ENCODE measurements at regions not wholly inside any gene's neighbourhood (a gene's known extent, or its start where the extent isn't known, plus 50 kb on each side); places are given as distances from the start of the nearest gene placed in this dataset.

DNA sequence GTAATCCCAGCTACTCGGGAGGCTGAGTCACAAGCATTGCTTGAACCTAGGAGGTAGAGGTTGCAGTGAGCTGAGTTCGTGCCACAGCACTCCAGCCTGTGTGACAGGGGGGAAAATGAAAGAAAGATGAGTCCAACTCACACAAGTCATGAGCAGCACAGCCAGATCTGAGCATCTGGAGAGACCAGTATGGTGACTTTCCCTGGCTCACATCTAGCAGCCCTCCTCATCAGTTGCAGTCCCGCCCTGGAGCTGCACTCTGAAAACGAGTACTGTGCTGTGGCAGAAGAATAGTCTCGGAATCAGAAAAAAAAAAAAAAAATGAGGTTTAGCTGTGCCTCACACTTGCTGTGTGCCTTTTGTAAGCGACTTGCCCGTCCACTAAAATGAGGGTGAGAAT is 74.4 kb upstream of the TRIB2 start:
- CTCF ChIA-PET: interaction anchor here (0.7 kb wide), 1 partner anchor 449 kb away, joined by 3 read pairs; no protein-coding TSS in a partner anchor

DNA sequence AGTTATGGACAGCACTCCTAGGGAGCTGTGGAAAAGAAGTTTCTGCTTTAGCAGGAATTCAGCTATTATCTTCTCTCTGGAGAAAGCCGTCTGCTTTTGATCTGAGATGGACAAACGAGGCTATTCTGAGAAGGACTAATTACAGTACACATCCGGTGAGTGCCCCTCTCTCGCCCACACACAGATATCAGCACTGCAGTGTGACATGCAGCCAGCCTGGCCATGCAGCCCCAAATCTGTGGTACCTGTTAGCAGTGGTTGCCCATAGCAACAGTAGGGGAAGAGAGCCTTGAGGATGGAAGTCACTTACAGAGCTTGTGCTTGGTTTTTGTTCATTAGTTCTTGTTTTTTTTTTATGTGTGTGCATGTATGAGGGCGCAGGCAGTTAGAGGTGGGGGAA is 73.9 kb upstream of the TRIB2 start:
- POLR2A ChIA-PET: no interaction called here

More for the DNA sequence above, 74.4 kb upstream of the TRIB2 start:
- POLR2A ChIA-PET: no interaction called here

DNA sequence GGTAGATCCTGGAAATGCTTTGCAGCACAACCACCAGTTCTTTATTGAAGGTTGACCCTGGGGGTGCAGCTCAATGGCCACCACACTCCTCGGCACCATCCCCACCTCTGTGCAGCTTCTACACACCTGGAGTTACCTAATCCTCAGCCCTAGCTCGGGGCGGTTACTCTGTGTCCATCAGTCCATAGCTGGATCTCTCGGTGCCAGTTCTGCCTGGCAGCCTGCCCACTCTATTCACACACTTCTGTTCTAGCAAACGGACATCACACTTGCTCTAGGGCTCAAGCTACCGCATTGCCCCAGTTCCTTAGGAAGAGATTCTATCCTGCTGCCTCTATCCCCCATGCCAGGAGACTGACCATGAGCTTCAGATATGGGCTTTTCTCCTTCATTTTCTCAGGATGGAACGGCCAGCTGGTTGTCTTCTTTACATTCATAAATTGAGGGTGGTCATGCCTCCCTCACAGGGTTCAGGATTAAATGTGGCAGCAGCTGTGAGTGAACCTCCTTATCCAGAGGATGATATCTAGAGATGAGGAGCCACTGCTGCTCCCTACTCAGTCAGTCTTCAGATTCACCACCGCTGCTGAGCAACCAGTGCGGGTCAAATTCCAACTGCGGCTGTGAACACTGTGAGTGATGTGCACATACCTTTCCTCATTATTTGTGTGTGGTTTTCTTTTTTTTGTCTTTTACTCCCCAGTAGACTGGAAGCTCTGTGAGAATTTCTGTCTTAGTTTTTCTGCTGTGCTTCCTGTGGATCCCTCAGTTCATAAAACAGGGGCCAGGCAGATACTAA is 66.9 kb upstream of the TRIB2 start:
- ChIA-PET POLR2A (no interaction called here), CTCF (no interaction called here)

More for the DNA sequence above, 73.9 kb upstream of the TRIB2 start:
- CTCF ChIA-PET: interaction anchor here (0.7 kb wide), 1 partner anchor 450 kb away, joined by 3 read pairs; no protein-coding TSS in a partner anchor

DNA sequence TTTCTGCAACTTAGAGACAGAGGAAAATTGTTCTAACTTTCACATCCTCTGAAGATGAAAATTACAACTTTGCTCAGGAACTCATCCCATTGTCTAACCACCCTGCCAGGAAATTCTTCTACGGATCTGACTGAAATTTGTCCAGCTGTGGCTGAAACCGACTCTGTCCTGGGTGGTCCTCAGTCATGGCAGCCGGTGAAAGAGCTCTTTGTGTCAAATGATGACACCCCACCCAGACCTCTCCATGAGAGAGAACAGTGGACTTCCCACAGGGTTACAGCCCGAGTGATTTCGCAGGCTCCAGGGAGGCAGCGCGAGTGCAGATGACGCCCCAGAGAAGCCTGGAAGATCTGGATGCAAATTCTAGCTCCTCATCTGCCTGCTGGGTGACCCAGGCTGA is 65.1 kb upstream of the TRIB2 start:
- POLR2A ChIA-PET: no interaction called here
- CTCF ChIA-PET: interaction anchor here (1.2 kb wide), 1 partner anchor 17 kb away, joined by 3 read pairs; no protein-coding TSS in a partner anchor

DNA sequence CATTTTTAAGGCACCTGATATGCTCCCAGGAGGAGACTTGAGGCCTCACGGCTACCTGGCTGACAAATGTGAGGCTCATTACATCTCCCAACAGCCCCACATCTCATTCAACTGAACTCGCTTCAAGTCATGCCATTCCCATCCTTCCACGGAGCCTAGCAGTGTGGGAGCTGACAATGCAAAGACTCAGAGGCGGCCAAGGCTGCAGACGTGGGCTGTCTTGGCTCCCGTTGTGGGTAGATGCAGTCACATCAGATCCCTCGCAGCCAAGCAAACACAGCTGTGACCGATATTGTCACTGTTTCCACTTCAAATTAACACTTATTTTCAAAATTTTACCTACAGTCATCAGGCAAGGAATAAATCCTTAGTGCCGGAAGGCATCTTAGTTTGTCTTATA is 64.0 kb upstream of the TRIB2 start:
- CTCF ChIA-PET: no interaction called here
- POLR2A ChIA-PET: no interaction called here

DNA sequence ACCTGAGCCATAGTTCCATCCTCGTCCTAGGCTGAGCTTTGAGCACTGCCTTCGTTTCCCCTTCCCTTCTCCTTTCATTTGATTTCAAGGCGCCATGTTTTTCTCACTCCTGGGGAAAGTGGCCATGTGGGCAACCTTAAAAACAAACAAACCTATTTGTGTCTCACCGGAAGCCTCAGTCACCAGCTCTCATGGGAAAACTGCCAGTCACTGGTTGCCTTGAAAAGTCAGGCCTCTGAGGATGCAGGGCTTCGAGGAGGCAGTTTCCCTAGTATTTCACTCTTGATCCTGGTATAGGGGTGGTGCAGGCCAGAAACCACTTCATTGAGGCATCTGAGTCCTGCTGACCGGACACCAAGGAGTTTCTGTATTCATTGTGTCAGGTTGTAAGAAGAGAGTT is 59.2 kb upstream of the TRIB2 start:
- POLR2A ChIA-PET: no interaction called here
- CTCF ChIA-PET: no interaction called here

DNA sequence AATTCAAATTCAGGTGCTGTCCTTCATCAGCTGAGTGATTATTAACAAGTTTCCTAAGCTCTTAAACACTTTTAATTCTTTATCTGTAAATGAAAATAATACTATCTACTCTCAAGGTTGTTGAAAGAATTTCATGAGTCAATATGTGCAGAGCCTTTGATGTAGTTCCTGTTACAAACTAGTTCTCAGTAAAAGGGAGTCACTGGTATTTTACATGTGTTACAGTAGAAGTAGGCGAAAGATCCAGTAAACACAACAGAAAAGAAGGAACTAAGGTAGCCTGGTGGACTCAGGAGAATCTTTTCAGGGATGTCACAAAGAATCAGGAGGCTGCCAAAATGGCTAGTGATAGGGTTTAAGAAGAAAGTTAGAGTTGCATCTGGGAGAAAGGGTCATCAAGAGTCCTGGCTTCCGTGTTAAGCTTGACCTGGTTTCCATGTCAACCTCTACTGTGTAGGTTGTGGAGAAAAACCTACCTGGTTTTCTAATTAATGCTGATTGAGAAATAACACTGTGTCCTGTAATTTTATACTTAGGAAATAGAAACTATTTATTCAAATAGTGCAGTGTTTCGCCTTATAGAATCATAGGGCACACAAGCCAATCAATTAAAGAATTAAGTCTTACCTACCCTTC is 58.3 kb upstream of the TRIB2 start:
- POLR2A ChIA-PET: no interaction called here

DNA sequence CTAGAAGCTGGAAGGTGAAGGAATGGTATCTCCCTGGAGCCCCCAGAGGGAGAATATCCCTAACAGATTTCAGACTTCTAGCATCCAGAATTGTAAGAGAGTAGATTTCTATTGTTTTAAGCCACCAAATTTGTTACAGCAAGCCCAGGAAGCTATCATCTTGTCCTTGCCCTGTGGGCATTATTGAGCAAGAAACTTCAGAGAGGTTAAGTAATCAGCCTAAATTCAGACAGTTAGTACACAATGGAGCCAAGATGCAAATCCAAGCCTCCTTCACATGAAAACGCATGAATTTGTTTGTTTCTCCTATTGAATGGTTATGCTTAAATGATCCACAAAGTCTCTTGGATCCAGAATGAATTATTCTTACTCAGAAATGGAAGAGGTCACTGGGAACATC is 55.2 kb upstream of the TRIB2 start:
- POLR2A ChIA-PET: no interaction called here
- CTCF ChIA-PET: no interaction called here

More for the DNA sequence above, 58.3 kb upstream of the TRIB2 start:
- CTCF ChIA-PET: no interaction called here

DNA sequence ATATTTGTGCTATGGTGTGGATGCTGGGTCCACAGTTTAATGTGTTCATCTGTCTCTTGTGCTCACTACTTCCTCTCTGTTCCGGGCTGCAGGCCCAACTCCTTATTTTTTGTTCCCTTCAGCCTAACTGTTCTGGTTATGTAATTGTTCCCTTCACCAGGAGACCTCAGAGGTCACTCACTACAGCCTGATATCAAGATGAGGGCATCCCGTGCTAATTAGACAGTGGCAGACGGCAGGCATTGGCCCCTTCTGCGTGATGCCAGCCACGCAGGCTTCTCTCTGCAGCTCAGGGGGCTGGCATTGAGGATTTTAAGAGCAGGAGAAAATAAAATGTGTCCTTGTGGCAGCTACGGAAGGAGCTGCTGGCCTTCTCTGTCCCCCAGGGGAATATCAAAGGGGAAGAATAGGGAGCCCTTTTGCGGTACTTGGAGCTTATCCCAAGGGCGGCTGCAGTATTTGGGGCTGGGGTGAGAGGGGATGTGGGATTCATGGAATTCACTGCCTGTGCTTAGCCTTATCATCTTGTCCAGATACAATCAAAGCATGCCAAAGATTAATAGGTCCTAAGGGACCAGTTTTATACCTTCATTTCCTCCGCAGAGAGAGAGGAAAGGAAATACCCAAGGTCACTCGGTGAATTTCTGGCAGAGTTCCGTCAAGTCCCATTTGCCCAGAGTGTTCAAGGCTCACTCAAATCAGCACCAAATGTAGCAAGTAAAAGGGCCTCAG is 53.3 kb upstream of the TRIB2 start:
- CTCF ChIA-PET: no interaction called here
- POLR2A ChIA-PET: no interaction called here

DNA sequence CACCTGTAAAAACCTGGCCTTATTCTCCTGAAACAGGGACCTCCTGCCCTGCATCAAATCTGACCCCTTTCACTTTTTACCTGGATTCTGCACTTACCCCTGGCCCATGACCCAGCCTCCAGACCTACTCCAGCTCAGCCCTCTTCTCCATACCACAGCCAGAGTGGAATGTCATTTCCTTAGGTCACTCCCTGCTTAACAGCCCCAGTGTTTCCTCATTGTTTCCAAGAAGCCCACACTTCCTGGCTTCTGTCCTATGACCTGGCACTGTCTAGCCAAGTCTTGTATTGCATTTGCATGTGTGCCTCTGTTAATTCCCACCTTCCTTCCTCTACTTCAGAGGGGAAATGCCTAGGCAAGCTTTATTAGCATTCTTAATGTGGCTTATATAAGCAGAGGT is 51.4 kb upstream of the TRIB2 start:
- ChIA-PET POLR2A (no interaction called here), CTCF (no interaction called here)

DNA sequence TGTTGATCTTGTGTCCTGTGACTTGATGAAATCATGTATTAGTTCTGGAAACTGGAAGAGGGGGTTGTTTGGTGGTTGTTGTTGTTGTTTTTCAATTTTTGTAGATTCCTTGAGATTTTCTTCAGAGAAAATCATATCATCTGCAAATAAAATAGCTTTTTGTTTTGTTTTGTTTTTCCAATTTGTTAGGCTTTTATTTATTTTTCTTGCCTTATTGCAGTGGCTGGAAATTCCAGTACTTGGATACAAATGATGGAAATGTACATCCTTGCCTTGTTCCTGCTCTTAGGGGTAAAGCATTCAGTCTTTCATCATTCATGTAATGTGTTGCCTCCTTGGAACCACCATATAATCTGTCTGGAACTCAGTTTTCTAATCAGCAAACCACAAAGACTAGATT is 50.3 kb upstream of the TRIB2 start:
- ChIA-PET CTCF (no interaction called here), POLR2A (no interaction called here)

All from activated CD8-positive, alpha-beta memory T cell treated with anti-CD3 and anti-CD28 coated beads for 36 hours (primary cell).